H1 (cell line): ENCODE measurements at regions not wholly inside any gene's neighbourhood (a gene's known extent, or its start where the extent isn't known, plus 50 kb on each side); places are given as distances from the start of the nearest gene placed in this dataset.

Experiments used
- CEBPB ChIP-seq: IDR thresholded peaks from 2 replicates; pipeline ENCODE4 v1.6.1; 2012; ENCODE audit warnings: low read depth, low read length
- CHD2 ChIP-seq: IDR thresholded peaks from 2 replicates; pipeline ENCODE4 v1.6.1; 2012; ENCODE audit warnings: low read length, improper control_type of control experiment
- CTCF ChIP-seq, 3 experiments: IDR thresholded peaks; 1 replicate in 2 of 3; 2 replicates in 1 of 3; pipeline versions ENCODE4 v1.5.1 to v1.6.1; 2011; ENCODE audit warnings: low read length in 3 of 3, mild to moderate bottlenecking in 3 of 3, inconsistent platforms in 2 of 3, low read depth in 1 of 3, moderate library complexity in 1 of 3; ENCODE audit not compliant: insufficient read depth in 1 of 3; ENCODE audit errors: control extremely low read depth in 1 of 3
- EP300 ChIP-seq, 2 experiments: IDR thresholded peaks; 1 replicate in 1 of 2; 2 replicates in 1 of 2; pipeline ENCODE4 v1.6.1; 2011 to 2012; ENCODE audit warnings: low read depth in 2 of 2, low read length in 2 of 2, mild to moderate bottlenecking in 2 of 2, borderline replicate concordance in 1 of 2, inconsistent platforms in 1 of 2, moderate library complexity in 1 of 2
- EZH2 ChIP-seq: fragments of 200-600 bp; sonication (generic); IDR thresholded peaks from 2 replicates; pipeline ENCODE4 v1.7.1; 2012; ENCODE audit warnings: low read depth, mild to moderate bottlenecking, moderate library complexity, low read length, inconsistent platforms; ENCODE audit not compliant: severe bottlenecking
- GABPA ChIP-seq: IDR thresholded peaks from 2 replicates; pipeline ENCODE4 v1.6.1; 2011; ENCODE audit warnings: mild to moderate bottlenecking, low read length, moderate library complexity, borderline replicate concordance; ENCODE audit not compliant: insufficient read depth
- HDAC2 ChIP-seq, 2 experiments: fragments of 300-600 bp in 1 of 2; sonication (generic) in 1 of 2; IDR thresholded peaks; 2 replicates each; pipeline ENCODE4 v1.6.1; 2011 to 2012; ENCODE audit warnings: low read depth in 2 of 2, low read length in 2 of 2, mild to moderate bottlenecking in 2 of 2, moderate library complexity in 2 of 2, borderline replicate concordance in 1 of 2, inconsistent platforms in 1 of 2
- POU5F1 ChIP-seq: IDR thresholded peaks from 2 replicates; pipeline ENCODE4 v1.6.1; 2011; ENCODE audit warnings: low read depth, mild to moderate bottlenecking, low read length, moderate library complexity
- RAD21 ChIP-seq, 2 experiments: IDR thresholded peaks in 1 of 2; conservative IDR thresholded peaks in 1 of 2; 2 replicates each; pipeline ENCODE4 v1.6.1; 2011; ENCODE audit warnings: low read depth in 2 of 2, low read length in 2 of 2, improper control_type of control experiment in 1 of 2, inconsistent platforms in 1 of 2, mild to moderate bottlenecking in 1 of 2, moderate library complexity in 1 of 2
- TAF1 ChIP-seq: IDR thresholded peaks from 2 replicates; pipeline ENCODE4 v1.6.1; 2011; ENCODE audit warnings: mild to moderate bottlenecking, low read depth, low read length
- YY1 ChIP-seq: IDR thresholded peaks from 2 replicates; pipeline ENCODE4 v1.6.1; 2011; ENCODE audit warnings: low read depth, mild to moderate bottlenecking, low read length

GRCh38 chr6:6534399-6534798 is 54.1 kb upstream of the LY86 start:
- no peak for TF ChIP-seq EP300 (IDR thresholded peaks at IDR 0.05; ENCODE audit: borderline replicate concordance in 1 of 2, low read depth in 2 of 2, low read length in 2 of 2)
- TF ChIP-seq CEBPB: no peak
- TF ChIP-seq HDAC2 (IDR thresholded peaks at IDR 0.05; ENCODE audit: borderline replicate concordance in 1 of 2, low read depth in 2 of 2, low read length in 2 of 2): no peak
- no peak for TF ChIP-seq CTCF (IDR thresholded peaks at IDR 0.05; ENCODE audit: control extremely low read depth in 1 of 3, insufficient read depth in 1 of 3, low read depth in 1 of 3, low read length in 3 of 3)
- TF ChIP-seq YY1: no peak
- no peak for TF ChIP-seq TAF1
- no peak for TF ChIP-seq CHD2
- no peak for TF ChIP-seq GABPA
- no peak for TF ChIP-seq EZH2
- no peak for TF ChIP-seq RAD21 (IDR thresholded peaks at IDR 0.05 in 1 of 2, conservative IDR thresholded peaks at IDR 0.05 in 1 of 2; ENCODE audit: low read depth in 2 of 2, low read length in 2 of 2)
- no peak for TF ChIP-seq POU5F1
